ENCODE measurements at regions not wholly inside any gene's neighbourhood (a gene's known extent, or its start where the extent isn't known, plus 50 kb on each side); places are given as distances from the start of the nearest gene placed in this dataset.

- no peak for TF ChIP-seq CTCF (IDR thresholded peaks at IDR 0.05)
- no peak for TF ChIP-seq POLR2AphosphoS5 (IDR thresholded peaks at IDR 0.05)
- TF ChIP-seq EP300 (IDR thresholded peaks at IDR 0.05): no peak
- TF ChIP-seq POLR2A (IDR thresholded peaks at IDR 0.05; ENCODE audit: low read depth): no peak
Observed at GRCh38 chrX:25125483-25125882, 109.7 kb upstream of the ARX start.

All from esophagus muscularis mucosa (tissue), 4 donors.